HFF-Myc (cell line): ENCODE measurements at regions not wholly inside any gene's neighbourhood (a gene's known extent, or its start where the extent isn't known, plus 50 kb on each side); places are given as distances from the start of the nearest gene placed in this dataset.

Source experiments
- DNase-seq: peaks from one replicate; pipeline ENCODE4 v3.0.0-alpha.2; 2011; ENCODE audit warnings: low read depth; ENCODE audit errors: extremely low read depth
- H3K4me3 ChIP-seq: replicated peaks from 2 replicates; pipeline ENCODE4 v1.5.1; 2011; ENCODE audit warnings: low read depth, mild to moderate bottlenecking, control low read depth, low read length
- TF ChIP-seq, protein P1 (sequence below): IDR thresholded peaks from 2 replicates; pipeline ENCODE4 v1.5.1; 2012; ENCODE audit warnings: mild to moderate bottlenecking, low read depth, low read length, control low read depth; ENCODE audit errors: missing control alignments

DNA sequence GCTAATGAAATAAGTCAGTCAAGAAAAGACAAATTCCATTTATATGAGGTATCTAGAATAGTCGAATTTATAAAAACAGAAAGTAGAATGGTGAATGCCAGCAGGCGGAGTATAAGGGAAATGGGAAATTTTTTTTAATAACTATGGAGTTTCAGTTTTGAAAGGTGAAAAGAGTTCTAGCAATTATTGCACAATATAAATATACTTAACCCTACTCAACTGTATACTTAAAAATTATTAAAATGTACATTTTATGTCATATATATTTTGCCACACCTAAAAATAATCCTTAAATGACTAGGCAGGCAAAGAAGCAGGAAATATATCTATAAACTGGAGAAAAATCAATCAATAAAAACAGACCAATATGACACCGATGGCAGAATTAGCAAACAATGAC lies 196.5 kb upstream of the UBASH3B start:
- H3K4me3 ChIP-seq, result no peak overlapping the region
- TF ChIP-seq, protein P1, sequence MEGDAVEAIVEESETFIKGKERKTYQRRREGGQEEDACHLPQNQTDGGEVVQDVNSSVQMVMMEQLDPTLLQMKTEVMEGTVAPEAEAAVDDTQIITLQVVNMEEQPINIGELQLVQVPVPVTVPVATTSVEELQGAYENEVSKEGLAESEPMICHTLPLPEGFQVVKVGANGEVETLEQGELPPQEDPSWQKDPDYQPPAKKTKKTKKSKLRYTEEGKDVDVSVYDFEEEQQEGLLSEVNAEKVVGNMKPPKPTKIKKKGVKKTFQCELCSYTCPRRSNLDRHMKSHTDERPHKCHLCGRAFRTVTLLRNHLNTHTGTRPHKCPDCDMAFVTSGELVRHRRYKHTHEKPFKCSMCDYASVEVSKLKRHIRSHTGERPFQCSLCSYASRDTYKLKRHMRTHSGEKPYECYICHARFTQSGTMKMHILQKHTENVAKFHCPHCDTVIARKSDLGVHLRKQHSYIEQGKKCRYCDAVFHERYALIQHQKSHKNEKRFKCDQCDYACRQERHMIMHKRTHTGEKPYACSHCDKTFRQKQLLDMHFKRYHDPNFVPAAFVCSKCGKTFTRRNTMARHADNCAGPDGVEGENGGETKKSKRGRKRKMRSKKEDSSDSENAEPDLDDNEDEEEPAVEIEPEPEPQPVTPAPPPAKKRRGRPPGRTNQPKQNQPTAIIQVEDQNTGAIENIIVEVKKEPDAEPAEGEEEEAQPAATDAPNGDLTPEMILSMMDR, result no peak
- no peak for DNase-seq

DNA sequence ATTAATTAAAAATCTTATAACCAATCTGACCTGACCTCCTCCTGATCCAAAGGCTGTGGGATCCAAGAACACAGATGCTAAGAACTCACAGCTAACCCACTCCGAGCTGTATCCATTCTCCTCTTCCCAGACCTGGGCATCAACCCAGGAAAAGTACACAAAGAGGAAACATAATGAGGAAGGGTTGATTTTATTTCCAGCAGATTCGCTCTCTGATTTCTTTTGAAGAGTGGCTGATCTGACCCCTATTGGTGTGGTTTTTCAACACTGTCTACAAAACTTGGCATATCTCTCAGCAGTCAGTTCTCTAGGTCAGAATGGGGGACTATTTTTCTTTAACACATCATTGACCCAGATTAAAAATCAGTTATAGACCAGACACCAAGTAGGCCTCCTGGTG lies 201.9 kb upstream of the UBASH3B start:
- TF ChIP-seq, protein P1, result no peak
- no peak overlapping the region for H3K4me3 ChIP-seq
- DNase-seq, result no peak

- no peak for DNase-seq
- TF ChIP-seq, protein P1, result no peak
- H3K4me3 ChIP-seq, result no peak overlapping the region
Measured at GRCh38 chr11:122451911-122452310, 203.6 kb upstream of the UBASH3B start.

DNA sequence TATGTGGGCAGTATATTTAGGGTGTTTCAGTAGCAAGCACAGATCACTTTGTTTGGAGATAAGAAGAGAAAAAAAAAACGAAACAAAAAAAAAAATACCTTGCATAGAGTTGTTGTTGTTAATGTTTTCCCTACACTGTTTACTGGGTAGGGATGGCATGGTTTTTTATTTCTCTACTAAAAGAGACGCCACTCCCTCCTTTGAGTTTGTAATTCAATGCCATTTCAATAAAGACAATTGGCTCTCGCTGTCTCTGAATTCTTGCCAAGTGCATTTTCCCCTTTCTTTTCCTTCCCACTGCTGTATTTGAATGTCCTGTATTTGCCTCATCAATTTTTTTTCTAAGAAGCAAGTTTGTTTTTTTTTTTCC lies 213.9 kb upstream of the UBASH3B start:
- H3K4me3 ChIP-seq, result peak overlapping the region; percentile 23; the same call in 1 of the 2 replicates
- TF ChIP-seq, protein P1, result no peak
- DNase-seq, result no peak

DNA sequence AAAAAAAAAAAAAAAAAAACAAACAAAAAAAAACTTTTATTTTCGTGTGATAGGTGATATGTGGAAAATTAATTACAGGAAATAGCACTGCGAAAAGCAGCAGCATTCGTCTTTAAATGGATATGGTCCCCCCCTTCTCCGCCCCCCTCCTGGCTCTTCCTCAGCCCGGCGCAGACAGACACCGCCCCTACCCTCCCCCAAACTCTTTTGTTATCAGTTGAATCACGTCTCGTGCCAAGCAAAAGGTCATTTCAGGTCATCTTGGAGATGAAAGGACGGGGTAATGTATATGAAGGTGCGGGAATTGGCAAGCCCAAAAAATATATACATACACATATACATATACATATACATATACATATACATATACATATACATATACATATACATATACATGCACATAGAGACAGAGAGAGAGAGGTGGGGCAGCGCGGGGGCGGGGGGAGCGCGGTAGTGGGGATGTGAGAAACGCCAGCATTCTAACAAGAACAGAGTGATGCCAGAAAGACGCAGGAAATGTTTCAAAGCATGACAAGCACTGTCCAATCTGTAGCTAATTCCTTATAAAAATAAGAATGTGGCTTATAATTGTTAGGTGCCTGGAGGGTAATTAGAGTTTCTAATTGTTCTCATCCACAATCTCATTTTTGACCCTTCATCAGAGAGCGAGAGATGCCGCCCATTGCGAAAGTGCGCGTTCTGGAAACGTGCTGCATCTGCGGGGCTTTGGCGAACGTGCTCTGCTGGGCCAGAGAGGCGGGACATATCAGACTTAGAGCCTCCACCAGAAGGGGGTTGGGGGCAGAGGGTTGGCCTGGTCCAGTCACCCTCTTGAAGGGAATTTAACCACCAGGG lies 214.5 kb upstream of the UBASH3B start:
- peak overlapping the region; percentile 23 for H3K4me3 ChIP-seq
- TF ChIP-seq, protein P1, result no peak
- no peak for DNase-seq

DNA sequence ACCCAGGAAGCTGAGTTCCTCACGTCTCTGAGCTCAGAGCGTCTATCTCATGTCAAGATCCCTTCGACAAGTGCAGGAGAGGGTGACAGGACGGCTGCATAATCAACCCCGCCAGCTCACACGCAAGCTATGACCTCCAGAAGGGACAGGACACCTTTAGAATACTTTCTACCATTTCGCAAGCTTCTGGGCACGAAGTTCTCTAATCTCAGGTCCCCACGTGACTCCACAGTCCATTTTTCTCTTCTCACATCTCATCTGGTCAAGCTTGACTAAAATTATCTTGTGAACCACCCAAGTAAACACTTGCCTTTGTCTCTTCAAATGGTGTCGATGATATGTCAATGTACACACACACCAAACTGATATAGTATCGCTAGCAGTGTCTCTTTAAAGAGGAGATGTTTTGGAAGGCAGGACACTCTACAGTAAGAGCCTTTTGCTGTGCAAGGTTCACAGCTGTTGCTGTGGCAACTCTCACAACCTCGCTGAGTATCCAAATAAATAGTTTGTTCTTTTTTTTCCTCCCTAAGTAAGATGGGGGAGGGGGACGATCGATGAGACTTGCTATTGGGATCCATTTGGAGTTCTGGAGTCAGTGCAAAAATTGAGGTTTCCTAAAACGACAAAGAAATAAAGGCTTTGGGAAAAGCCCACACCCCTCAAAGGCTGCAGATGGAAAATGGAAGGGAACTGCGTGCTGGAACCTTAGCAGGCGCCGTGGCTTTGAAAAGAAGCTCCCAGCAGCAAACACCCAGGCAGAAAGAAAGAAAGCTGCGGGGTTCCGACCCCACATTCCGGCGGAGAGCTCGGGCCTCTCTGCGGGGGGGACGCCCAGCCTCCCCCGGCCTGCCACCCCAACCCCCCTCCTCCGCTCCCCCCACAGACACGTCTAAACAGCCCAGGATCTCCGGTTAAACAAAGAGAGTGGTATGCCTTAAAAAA lies 215.4 kb upstream of the UBASH3B start:
- peak overlapping the region; percentile 23 for H3K4me3 ChIP-seq
- DNase-seq, result no peak
- TF ChIP-seq, protein P1, result no peak
